Dedifferentiated amniotic fluid mesenchymal stem cell (primary cell): ENCODE measurements at regions not wholly inside any gene's neighbourhood (a gene's known extent, or its start where the extent isn't known, plus 50 kb on each side); places are given as distances from the start of the nearest gene placed in this dataset.
A peak's percentile ranks its signal among the peaks of the same experiment; 100 is the strongest.

Experiments
- DNase-seq: peaks from one replicate; pipeline ENCODE4 v3.0.0-alpha.2; 2016; ENCODE audit errors: extremely low spot score

DNA sequence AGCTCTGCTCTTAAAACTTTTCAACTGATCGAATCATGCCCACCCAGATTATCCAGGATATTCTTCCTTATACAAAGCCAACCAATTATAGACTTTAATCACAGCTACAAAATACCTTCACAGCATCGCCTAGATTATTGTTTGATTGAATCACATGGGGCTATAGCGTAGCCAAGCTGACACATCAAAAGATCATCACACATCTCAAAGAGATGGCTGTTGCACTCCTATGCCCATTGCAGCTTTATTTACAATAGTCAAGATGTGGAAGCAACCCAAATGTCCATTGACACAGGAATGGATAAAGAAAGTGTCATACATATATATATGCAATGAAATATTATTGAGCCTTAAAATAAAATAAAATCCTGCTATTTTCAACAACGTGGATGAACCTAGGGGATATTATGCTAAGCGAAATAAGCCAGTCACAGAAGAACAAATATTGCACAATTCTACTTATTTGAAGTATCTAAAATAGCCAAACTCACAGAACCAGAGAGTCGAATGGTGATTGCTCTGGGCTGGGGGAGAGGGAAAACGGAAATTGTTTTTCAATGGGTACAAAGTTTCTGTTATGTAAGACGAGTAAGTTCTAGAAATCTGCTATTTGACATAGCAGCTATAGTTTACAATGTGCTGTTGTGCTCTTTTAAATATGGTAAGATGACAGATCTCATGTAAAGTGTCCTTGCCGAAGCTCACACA lies 60.9 kb upstream of the ERCC4 start:
- no peak for DNase-seq

DNA sequence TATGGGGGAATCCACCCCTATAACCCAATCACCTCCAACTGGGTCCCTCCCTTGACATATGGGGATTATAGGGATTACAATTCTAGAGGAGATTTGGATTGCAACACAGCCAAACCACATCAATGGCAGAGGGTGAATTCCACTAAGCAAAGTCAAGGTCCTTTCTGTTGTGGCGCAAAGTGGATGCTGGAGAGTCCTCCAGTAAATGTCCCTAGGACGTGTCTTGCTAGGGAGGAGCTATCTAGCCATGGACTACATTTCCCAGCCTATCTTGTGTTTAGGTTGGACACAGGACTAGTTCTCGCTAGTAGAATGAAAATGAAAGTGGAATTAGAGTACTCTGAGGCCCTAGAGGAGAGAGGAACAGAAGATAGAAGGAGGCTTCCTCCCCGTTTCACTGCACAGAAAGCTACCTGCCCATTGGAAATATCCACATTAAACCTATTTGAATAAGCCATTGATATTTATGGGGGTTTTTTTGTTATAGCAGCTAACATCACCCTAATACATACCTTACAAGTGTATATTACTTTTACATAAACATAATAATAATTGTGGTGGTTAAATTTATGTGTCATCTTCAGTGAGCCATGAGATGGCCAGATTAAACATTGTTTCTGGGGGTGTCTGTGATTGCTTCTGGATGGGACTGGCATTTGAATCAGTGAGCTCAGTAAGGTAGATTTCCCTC lies 56.7 kb upstream of the ERCC4 start:
- no peak for DNase-seq

DNA sequence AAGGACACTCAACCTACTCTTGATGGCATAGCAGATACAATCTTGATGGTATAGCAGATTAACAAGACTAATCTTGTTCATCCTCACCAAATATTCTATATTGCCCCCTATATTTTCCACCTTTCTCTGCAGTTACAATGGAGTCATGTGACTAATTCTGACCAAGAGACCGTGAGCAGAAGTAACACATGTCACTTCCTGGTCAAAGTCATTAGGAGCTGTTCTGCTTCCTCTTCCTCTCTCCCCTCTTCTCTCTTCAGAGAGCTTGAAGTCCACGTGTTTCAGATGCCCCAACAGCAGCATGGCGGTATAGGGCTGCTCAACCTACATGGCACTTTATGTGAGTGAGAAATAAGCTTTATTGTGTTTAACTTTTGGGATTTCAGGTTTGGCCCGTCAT lies 55.3 kb upstream of the ERCC4 start:
- no peak for DNase-seq

DNA sequence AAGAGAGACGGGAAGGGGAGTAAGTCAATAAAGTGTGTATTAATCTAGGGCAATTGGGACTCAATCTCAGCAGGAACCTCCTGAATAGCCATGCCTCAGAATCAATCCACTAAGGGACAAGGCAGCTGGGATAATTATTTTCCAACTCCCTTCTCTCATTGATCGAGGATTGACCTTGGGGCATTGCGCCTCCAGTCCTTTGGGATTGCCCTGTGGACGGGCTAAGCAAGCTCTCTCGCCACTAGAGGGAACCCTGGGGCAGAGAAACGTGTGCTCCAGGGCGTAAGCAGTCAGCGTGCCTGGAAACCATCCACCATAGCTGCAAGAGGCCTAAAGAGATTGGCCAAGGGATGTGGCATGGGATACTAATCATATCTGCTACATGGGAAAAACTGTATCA lies 53.9 kb upstream of the ERCC4 start:
- peak; percentile 47 for DNase-seq
